Naive thymus-derived CD8-positive, alpha-beta T cell (primary cell): ENCODE measurements at regions not wholly inside any gene's neighbourhood (a gene's known extent, or its start where the extent isn't known, plus 50 kb on each side); places are given as distances from the start of the nearest gene placed in this dataset.
A peak's percentile ranks its signal among the peaks of the same experiment; 100 is the strongest.

ENCODE experiments used
- ATAC-seq, 2 donors: fragments of 150-1000 bp; cut with Tn5 transposase in 1 of 2; sonication (Bioruptor Pico), chemical (Tn5 transposase) in 1 of 2; 1 replicate in 1 of 2; 2 replicates in 1 of 2; pipeline ENCODE4 v1.10.0; 2021; ENCODE audit warnings: mild to moderate bottlenecking in 2 of 2, moderate library complexity in 2 of 2
- POLR2A ChIA-PET: fragments of 350-600 bp; sonication (Branson Sonifier 250); formaldehyde crosslinking; loops from one replicate; lab custom pipeline; 2021; ENCODE audit warnings: antibody characterized with exemption; lab: Charles Lee
- DNase-seq, 10 donors: peaks; one replicate each; pipeline versions ENCODE4 v3.0.0 to v3.0.0-alpha.2; 2020 to 2022
- H3K27ac Mint-ChIP-seq, 10 donors: one replicate each; pipeline ENCODE4 v1.8.0; 2020 to 2022; ENCODE audit warnings: mild to moderate bottlenecking in 10 of 10, mixed read lengths in 10 of 10, moderate library complexity in 4 of 10, inconsistent platforms in 1 of 10
- H3K27me3 Mint-ChIP-seq, 5 donors: one replicate each; pipeline ENCODE4 v1.8.0; 2021 to 2022; ENCODE audit warnings: mixed read lengths in 5 of 5
- H3K36me3 Mint-ChIP-seq, 3 donors: one replicate each; pipeline ENCODE4 v1.8.0; 2020 to 2022; ENCODE audit warnings: mixed read lengths in 3 of 3, mild to moderate bottlenecking in 2 of 3, inconsistent platforms in 1 of 3
- H3K4me1 Mint-ChIP-seq, 4 donors: one replicate each; pipeline ENCODE4 v1.8.0; 2021 to 2022; ENCODE audit warnings: mixed read lengths in 4 of 4
- H3K4me3 Mint-ChIP-seq, 10 donors: one replicate each; pipeline ENCODE4 v1.8.0; 2020 to 2022; ENCODE audit warnings: mild to moderate bottlenecking in 10 of 10, mixed read lengths in 10 of 10, moderate library complexity in 6 of 10, inconsistent platforms in 1 of 10
- H3K9me3 Mint-ChIP-seq, 9 donors: one replicate each; pipeline ENCODE4 v1.8.0; 2020 to 2022; ENCODE audit warnings: mixed read lengths in 9 of 9, mild to moderate bottlenecking in 3 of 9, inconsistent platforms in 1 of 9, moderate library complexity in 1 of 9

DNA sequence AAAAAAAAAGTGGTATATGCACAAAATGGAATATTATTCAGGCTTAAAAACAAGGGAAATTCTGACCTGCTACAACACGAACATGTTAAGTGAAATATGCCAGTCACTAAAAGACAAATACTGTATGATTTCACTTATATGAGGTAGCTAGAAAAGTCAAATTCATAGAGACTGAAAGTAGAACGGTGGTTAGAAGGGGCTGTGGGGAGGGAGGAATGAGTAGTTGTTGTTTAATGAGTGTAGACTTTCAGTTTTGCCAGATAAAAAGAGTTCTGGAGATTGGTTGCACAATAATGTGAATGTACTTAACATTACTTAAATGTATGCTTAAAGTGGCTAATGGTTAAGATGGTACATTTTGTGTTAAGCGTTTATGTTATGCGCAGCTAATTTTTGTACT is 79.5 kb upstream of the IL12B start:
- DNase-seq: no peak
- H3K4me1 Mint-ChIP-seq: peaks cover 12 to 39% (median 36%) of the 10 kb centered on the region in 4 donors
- H3K9me3 Mint-ChIP-seq: no peaks in the 10 kb centered on the region
- no peak for ATAC-seq
- H3K4me3 Mint-ChIP-seq: no peak overlapping the region
- POLR2A ChIA-PET: interaction anchor here (0.6 kb wide), 1 partner anchor 71 kb away, joined by 6 read pairs; no protein-coding TSS in a partner anchor
- H3K36me3 Mint-ChIP-seq: peaks cover 0 to 6% (median 0%) of the 10 kb centered on the region in 3 donors
- H3K27me3 Mint-ChIP-seq: peaks cover 0 to 8% (median 0%) of the 10 kb centered on the region in 5 donors
- peak overlapping the region in 2 of 10 donors; percentile 14 to 61 for H3K27ac Mint-ChIP-seq

DNA sequence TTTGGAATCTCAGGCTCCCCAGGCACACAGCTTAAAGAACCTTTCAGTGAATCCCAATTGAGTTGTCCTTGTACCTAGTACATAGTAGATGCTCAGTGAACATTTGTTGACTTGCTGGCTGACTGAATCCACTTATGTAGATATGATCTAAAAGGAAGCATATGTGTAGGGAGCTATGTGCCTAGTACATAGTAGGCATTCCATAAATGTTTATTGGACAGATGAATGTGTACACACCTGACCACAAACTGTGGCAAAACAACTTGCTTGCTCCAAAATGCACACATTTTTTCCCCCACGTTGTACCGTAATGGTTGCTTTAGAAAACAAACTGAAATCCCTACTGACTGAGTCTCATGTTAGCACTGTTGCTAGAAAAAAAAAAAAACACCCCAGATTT is 80.2 kb upstream of the IL12B start:
- Mint-ChIP-seq H3K27me3 (peaks cover 0 to under 1% (median 0%) of the 10 kb centered on the region in 5 donors), H3K4me3 (no peak overlapping the region), H3K27ac (peak overlapping the region in 1 of 10 donors; percentile 43), H3K4me1 (peaks cover 12 to 39% (median 36%) of the 10 kb centered on the region in 4 donors), H3K9me3 (no peaks in the 10 kb centered on the region), H3K36me3 (peaks cover 0 to 6% (median 0%) of the 10 kb centered on the region in 3 donors)
- DNase-seq (no peak), ATAC-seq (no peak)
- POLR2A ChIA-PET: interaction anchor here (0.7 kb wide), 1 partner anchor 20 kb away, joined by 3 read pairs; no protein-coding TSS in a partner anchor

DNA sequence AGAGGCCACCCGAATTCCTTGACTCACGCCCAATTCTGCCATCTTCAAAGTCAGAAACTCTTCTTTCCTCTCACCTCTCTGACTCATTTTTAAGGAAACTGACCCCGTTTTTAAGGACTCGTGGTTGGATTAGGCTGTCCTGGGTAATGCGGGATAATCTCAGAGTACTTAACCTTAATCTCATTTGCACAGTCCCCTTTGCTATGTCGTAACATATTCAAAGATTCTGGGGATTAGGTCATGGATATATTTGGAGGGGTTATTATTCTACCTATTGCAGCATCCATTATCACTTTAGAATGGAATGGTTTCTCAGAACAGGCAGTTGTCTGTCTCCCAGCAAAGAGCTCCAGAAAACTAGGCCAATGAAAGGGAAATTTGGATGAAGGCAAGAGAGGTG is 80.8 kb upstream of the IL12B start:
- ATAC-seq (no peak), DNase-seq (no peak)
- POLR2A ChIA-PET: interaction anchor here (0.7 kb wide), 1 partner anchor 20 kb away, joined by 3 read pairs; no protein-coding TSS in a partner anchor
- Mint-ChIP-seq H3K27ac (peak overlapping the region in 5 of 10 donors; percentile 43 to 94 (median 49)), H3K4me3 (no peak overlapping the region), H3K36me3 (peaks cover 0 to 6% (median 0%) of the 10 kb centered on the region in 3 donors), H3K4me1 (peaks cover 12 to 39% (median 35%) of the 10 kb centered on the region in 4 donors), H3K27me3 (no peaks in the 10 kb centered on the region), H3K9me3 (no peaks in the 10 kb centered on the region)

DNA sequence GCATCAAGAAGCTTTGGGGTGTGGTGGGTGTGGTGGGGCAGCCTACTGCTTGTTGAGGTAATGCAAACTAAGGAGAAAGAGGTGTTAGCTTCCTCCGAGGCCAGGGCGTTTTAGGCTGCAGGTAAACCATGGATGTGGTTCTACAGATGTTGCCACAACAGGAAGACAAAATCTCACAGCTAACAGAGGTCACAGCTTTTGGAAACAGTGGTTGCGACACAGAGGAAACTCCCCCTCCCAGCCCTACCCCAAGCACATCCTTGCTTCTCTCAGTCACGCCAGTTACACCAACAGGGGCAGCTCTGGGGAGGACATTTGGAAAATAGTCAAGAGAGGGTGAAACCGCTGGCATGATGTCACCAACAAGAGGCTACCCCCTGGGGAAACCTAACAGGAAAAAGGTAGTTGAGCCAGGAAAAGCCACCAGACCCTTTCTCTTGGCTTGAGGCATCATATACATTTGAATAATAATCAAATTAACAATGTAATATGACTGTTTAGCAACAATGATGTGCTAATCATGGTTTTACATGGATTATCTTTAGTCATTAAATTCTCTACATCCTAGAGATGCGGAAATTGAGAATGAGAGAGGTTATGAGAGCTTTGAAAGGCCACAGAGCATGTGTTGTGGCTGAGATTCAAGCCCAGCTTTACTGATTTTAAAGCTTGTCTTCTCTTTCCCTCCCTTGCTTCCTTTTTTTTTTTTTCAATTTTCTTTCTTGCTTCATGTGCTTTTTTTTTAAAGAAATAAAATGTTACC is 82.2 kb upstream of the IL12B start:
- Mint-ChIP-seq H3K36me3 (peaks cover 0 to under 1% (median 0%) of the 10 kb centered on the region in 3 donors), H3K4me1 (peaks cover 12 to 39% (median 35%) of the 10 kb centered on the region in 4 donors), H3K9me3 (no peaks in the 10 kb centered on the region), H3K4me3 (peak overlapping the region; percentile 11 to 78 (median 61)), H3K27me3 (no peaks in the 10 kb centered on the region), H3K27ac (peak overlapping the region; percentile 43 to 94 (median 82))
- peak; percentile 96 to 97 for ATAC-seq
- POLR2A ChIA-PET: interaction anchor here (0.6 to 0.7 kb wide), 2 partner anchors 17 to 238 kb away, joined by 3 to 4 read pairs; no protein-coding TSS in a partner anchor
- DNase-seq: peak; percentile 5 to 87 (median 69)

DNA sequence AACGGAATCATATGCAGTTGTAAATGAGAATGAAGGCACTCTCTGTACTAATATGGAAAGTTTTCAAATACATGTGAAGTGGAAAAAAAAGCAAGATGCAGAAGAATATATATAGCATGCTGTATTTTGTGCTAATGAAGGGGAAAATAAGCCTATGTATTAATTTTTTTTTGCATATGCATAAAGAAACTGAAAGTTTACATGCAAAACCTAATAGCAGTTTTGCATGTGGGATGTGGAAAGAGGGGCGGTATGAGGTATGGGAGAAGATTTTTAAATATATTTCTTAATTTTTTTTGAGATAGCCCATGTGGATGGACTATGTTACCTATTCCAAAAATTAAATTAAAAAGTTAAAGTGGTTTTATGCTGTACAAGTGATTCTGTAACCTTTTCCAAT is 83.7 kb upstream of the IL12B start:
- Mint-ChIP-seq H3K27me3 (no peaks in the 10 kb centered on the region), H3K27ac (no peak overlapping the region), H3K9me3 (no peaks in the 10 kb centered on the region), H3K4me1 (peaks cover 12 to 39% (median 35%) of the 10 kb centered on the region in 4 donors), H3K36me3 (no peaks in the 10 kb centered on the region), H3K4me3 (no peak overlapping the region)
- DNase-seq (no peak), ATAC-seq (no peak)
- POLR2A ChIA-PET: no interaction called here

DNA sequence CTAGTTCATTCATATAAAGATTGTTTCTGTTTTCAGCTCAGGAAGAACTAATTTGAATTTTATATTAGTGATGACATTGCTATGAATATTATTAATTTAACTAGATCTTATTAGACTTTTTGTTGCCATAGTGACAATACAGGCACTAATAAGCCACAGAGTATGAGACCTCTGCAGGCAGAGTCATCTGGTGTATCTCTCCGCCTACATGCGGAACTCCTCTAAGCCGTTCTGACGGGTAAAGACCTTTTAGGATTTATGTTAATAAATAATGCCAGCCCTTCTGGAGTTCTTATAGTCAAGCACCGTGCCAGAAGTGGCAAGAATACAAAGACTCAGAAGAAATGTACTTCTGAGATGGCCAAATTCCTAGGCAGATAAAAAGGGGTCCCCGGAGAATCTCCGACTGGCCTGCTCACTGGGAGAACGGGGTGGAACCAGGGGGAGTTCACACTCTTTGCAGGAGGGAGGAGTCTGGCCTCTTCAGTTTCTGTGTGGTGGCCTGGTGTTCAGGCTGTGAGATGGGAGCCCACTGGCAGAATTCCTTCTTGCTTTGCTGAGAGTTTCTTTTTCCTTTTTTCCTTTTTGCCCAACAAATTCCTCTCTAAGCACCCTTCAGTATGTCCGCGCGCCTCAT is 85.1 kb upstream of the IL12B start:
- no peaks in the 10 kb centered on the region for H3K9me3 Mint-ChIP-seq

DNA sequence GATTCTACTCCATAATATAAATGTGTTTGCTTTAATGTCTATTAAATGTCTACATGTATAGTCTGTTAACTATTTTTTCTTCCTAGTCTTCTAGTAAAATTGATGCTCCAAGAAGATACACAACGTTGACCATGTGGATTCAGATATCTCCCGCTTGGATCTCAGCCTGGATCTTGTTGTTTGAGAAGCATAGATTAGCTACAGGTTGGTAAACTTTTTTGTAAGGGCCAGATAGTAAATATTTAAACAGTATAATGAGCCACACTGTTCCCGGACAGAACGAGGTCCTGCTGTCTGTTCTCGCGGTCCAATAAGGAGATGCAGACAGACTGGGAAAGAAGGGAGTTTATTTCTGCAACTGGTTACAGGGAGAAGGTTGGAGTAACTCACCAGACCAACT is 86.2 kb upstream of the IL12B start:
- H3K27ac Mint-ChIP-seq: no peak overlapping the region
- POLR2A ChIA-PET: no interaction called here

More for the DNA sequence above, 85.1 kb upstream of the IL12B start:
- ATAC-seq (no peak), DNase-seq (no peak)
- Mint-ChIP-seq H3K4me3 (no peak overlapping the region), H3K27ac (peak overlapping the region in 1 of 10 donors; percentile 24), H3K36me3 (no peaks in the 10 kb centered on the region), H3K27me3 (no peaks in the 10 kb centered on the region), H3K4me1 (peaks cover 10 to 34% (median 30%) of the 10 kb centered on the region in 4 donors)
- POLR2A ChIA-PET: no interaction called here

DNA sequence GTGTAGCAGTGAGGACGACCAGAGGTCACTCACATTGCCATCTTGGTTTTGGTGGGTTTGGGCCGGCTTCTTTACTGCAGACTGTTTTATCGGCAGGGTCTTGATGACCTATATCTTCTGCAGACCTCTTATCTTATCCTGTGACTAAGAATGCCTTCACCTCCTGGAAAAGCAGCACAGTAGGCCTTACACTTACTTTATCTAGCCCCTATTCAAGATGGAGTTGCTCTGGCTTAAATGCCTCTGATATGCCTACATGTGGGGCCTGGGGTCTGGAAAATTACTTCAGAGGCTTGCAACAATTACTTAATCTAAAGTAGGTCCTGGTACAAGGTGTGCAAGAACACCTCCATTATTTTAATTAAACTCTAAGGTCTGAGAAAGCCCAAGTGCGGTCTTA is 86.9 kb upstream of the IL12B start:
- Mint-ChIP-seq H3K4me1 (peaks cover 2 to 16% (median 12%) of the 10 kb centered on the region in 4 donors), H3K27me3 (no peaks in the 10 kb centered on the region), H3K36me3 (no peaks in the 10 kb centered on the region), H3K9me3 (no peaks in the 10 kb centered on the region), H3K27ac (no peak overlapping the region), H3K4me3 (no peak overlapping the region)
- POLR2A ChIA-PET: no interaction called here
- DNase-seq (no peak), ATAC-seq (no peak)

More for the DNA sequence above, 86.2 kb upstream of the IL12B start:
- no peaks in the 10 kb centered on the region for H3K27me3 Mint-ChIP-seq
- H3K9me3 Mint-ChIP-seq: no peaks in the 10 kb centered on the region
- H3K4me1 Mint-ChIP-seq: peaks cover 6 to 23% (median 20%) of the 10 kb centered on the region in 4 donors
- H3K4me3 Mint-ChIP-seq: no peak overlapping the region
- H3K36me3 Mint-ChIP-seq: no peaks in the 10 kb centered on the region
- DNase-seq: no peak
- no peak for ATAC-seq

DNA sequence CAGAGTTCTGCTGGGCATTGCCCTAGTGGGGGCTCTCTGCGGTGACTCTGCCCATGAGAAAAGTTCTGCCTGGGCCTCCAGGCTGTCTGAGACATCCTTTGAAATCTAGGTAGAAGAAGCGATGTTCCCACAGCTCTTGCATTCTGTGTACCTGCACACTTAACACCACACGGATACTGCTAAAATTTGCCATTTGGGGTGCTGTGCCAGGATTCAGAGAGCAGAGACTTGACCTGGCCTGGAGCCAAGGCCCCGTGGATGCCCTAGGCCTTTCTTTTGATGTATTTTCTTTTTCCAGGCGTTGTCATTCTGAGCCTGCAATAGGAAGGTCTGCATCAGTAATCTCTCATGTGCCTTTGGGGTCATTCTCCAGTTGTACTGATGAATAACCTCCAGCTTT is 89.3 kb upstream of the IL12B start:
- Mint-ChIP-seq H3K4me1 (no peaks in the 10 kb centered on the region), H3K27me3 (peaks cover 0 to 1% (median 0%) of the 10 kb centered on the region in 5 donors), H3K9me3 (no peaks in the 10 kb centered on the region), H3K4me3 (no peak overlapping the region), H3K36me3 (no peaks in the 10 kb centered on the region), H3K27ac (no peak overlapping the region)
- no peak for ATAC-seq
- DNase-seq: no peak
- POLR2A ChIA-PET: interaction anchor here (1.2 kb wide), 1 partner anchor 9 kb away, joined by 7 read pairs; no protein-coding TSS in a partner anchor

DNA sequence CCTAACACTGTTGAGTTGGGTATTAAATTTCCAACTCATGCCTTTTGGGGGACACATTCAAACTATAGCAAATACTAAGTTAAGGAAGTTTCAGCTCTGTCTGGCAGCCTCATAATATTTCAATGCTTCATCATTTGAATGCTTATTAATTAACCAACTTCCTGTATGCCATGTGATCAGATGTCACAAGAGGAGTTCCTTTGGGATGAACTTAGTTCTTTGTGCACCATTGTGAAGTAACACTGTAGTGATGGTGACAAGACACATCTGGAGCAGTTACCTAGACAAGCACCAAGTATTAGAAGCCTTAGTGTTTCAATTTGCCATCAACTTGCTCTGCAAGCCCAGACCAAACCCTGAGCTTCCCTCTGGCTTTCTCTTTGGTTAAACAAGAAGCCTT is 90.7 kb upstream of the IL12B start:
- H3K27ac Mint-ChIP-seq: no peak overlapping the region
- peaks cover 0 to 4% (median 2%) of the 10 kb centered on the region in 4 donors for H3K4me1 Mint-ChIP-seq
- DNase-seq (no peak), ATAC-seq (no peak)
- no peaks in the 10 kb centered on the region for H3K9me3 Mint-ChIP-seq
- POLR2A ChIA-PET: no interaction called here
- peaks cover 0 to 1% (median 0%) of the 10 kb centered on the region in 5 donors for H3K27me3 Mint-ChIP-seq
- no peak overlapping the region for H3K4me3 Mint-ChIP-seq
- H3K36me3 Mint-ChIP-seq: no peaks in the 10 kb centered on the region

DNA sequence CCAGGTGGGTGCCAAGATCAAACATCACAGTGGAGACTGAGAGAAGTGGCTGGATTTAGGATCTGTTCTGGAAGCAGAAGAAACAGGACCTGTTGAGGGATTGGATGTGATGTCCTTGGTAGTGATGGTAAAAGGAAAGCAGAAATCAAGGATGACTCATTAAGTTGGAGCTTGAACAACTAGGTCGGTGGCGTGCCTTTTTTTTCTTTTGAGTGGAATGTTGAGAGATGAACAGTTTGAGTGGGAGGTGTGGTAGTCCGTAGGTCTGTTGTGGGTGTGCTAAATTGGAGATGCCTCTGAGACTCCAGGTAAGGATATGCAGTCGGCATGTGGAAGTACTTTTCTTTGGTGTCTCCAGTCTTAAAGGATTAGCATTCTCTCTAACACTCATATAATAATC is 92.1 kb upstream of the IL12B start:
- Mint-ChIP-seq H3K27ac (no peak overlapping the region), H3K4me1 (peaks cover under 1 to 17% (median 13%) of the 10 kb centered on the region in 4 donors), H3K36me3 (no peaks in the 10 kb centered on the region), H3K27me3 (peaks cover 0 to 1% (median 0%) of the 10 kb centered on the region in 5 donors), H3K4me3 (no peak overlapping the region), H3K9me3 (no peaks in the 10 kb centered on the region)
- no peak for DNase-seq
- POLR2A ChIA-PET: no interaction called here
- no peak for ATAC-seq

DNA sequence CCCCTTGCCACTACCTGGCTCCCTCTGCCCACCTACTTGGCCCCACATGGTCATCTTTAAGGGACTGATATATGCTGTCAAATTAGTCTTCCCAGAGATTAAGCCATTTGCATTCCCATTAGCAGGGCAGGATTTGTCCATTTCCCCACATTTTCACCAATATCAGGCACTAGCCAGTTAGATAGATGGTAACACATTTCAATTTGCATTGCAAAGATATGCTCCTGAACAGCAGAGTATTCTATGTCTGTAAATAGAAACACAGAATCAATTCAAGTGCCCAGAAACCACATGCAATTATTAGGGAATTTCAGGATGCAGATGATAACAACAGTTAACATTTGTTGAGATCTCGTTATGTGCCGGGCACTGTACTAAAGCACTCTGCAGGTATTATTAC is 92.6 kb upstream of the IL12B start:
- POLR2A ChIA-PET: no interaction called here
- Mint-ChIP-seq H3K4me3 (no peak overlapping the region), H3K36me3 (no peaks in the 10 kb centered on the region), H3K9me3 (no peaks in the 10 kb centered on the region), H3K27me3 (peaks cover 0 to 1% (median 0%) of the 10 kb centered on the region in 5 donors), H3K4me1 (peaks cover 4 to 23% (median 19%) of the 10 kb centered on the region in 4 donors), H3K27ac (no peak overlapping the region)
- ATAC-seq (no peak), DNase-seq (no peak)

DNA sequence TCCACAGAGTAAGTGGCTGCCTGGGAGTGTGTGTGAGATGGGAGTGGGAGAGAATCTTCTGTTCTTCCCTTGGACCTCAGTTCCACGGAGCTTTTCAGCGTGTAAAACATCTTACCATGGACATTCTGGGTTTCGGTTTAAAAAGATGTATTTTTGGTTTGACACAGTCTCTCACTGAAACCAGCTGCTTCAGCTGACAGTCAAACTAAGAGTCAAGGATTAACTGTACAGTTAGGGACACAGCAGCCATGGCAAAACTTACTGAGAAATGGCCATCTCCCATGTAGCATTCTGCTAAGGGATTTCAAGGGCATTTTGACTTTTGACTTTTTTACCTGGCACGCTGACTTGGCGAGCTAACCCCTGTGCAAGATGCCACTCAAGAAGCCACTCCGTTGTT is 93.8 kb upstream of the IL12B start:
- Mint-ChIP-seq H3K4me3 (no peak overlapping the region), H3K36me3 (peaks cover 0 to under 1% (median 0%) of the 10 kb centered on the region in 3 donors), H3K27ac (no peak overlapping the region), H3K27me3 (peaks cover 0 to 1% (median 0%) of the 10 kb centered on the region in 5 donors), H3K4me1 (peaks cover 4 to 32% (median 26%) of the 10 kb centered on the region in 4 donors), H3K9me3 (no peaks in the 10 kb centered on the region)
- POLR2A ChIA-PET: no interaction called here
- no peak for ATAC-seq
- DNase-seq: no peak
